GM12891 (cell line): ENCODE measurements at regions not wholly inside any gene's neighbourhood (a gene's known extent, or its start where the extent isn't known, plus 50 kb on each side); places are given as distances from the start of the nearest gene placed in this dataset.

Experiments used
- DNase-seq: peaks from one replicate; pipeline ENCODE4 v3.0.0; 2011; ENCODE audit warnings: low spot score; ENCODE audit not compliant: insufficient read length
- FAIRE-seq: peaks from 2 replicates; lab custom pipeline; 2011; peaks lifted over from hg19 to GRCh38; lab: Jason Lieb, UNC
- PAX5 ChIP-seq: IDR thresholded peaks from 2 replicates; pipeline ENCODE4 v1.6.1; 2011; ENCODE audit warnings: low read length, moderate library complexity, mild to moderate bottlenecking; ENCODE audit not compliant: insufficient read depth, severe bottlenecking
- POLR2A ChIP-seq: IDR thresholded peaks from 2 replicates; pipeline ENCODE4 v1.6.1; 2011; ENCODE audit warnings: low read depth, low read length, control low read depth
- POLR2AphosphoS5 ChIP-seq: IDR thresholded peaks from 2 replicates; pipeline ENCODE4 v1.6.1; 2011; ENCODE audit warnings: low read depth, low read length, control low read depth
- POU2F2 ChIP-seq: IDR thresholded peaks from 2 replicates; pipeline ENCODE4 v1.6.1; 2011; ENCODE audit warnings: low read depth, mild to moderate bottlenecking, control low read depth, low read length, moderate library complexity
- SPI1 ChIP-seq: IDR thresholded peaks from 2 replicates; pipeline ENCODE4 v1.6.1; 2011; ENCODE audit warnings: low read depth, low read length, control low read depth
- TAF1 ChIP-seq: IDR thresholded peaks from 2 replicates; pipeline ENCODE4 v1.6.1; 2011; ENCODE audit warnings: low read depth, low read length, control low read depth

GRCh38 chr5:4221048-4221447 is 625.4 kb downstream of the IRX1 start:
- TF ChIP-seq PAX5: no peak
- no peak for TF ChIP-seq TAF1
- no peak for FAIRE-seq
- no peak for DNase-seq

GRCh38 chr5:4222147-4222546 is 626.5 kb downstream of the IRX1 start:
- no peak for TF ChIP-seq POU2F2
- TF ChIP-seq POLR2AphosphoS5: no peak
- no peak for TF ChIP-seq SPI1
- TF ChIP-seq TAF1: no peak
- TF ChIP-seq PAX5: no peak
- no peak for TF ChIP-seq POLR2A
- DNase-seq (no peak), FAIRE-seq (no peak)

DNA sequence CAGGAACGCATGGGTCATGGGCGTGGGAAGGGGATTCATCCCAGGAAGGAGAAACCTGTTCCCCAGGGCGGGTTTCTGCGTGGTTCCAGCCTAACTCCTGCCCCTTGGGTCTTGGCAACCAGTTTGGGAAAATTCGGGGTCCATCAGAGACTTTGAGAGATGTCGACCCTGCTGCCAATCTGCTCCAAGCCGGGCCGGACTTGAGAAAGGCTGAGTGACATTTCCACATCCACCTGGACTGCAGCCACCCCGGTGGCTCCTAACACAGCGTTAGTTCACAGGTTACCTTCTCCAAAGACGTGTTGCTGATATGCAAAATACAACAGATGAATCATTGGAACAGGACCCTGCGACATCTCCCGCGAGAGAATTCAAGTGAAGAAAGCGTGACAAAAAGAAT is 627.2 kb downstream of the IRX1 start:
- TF ChIP-seq TAF1 (no peak), SPI1 (no peak), POLR2AphosphoS5 (no peak), POU2F2 (no peak), POLR2A (no peak), PAX5 (no peak)
- no peak for DNase-seq
- no peak for FAIRE-seq

- TF ChIP-seq PAX5 (no peak), POLR2AphosphoS5 (no peak), POU2F2 (no peak), POLR2A (no peak), SPI1 (no peak), TAF1 (no peak)
- no peak for DNase-seq
- FAIRE-seq: no peak
Observed at GRCh38 chr5:4225741-4226140, 630.1 kb downstream of the IRX1 start.

- no peak for FAIRE-seq
Observed at GRCh38 chr5:4226565-4226964, 630.9 kb downstream of the IRX1 start.

DNA sequence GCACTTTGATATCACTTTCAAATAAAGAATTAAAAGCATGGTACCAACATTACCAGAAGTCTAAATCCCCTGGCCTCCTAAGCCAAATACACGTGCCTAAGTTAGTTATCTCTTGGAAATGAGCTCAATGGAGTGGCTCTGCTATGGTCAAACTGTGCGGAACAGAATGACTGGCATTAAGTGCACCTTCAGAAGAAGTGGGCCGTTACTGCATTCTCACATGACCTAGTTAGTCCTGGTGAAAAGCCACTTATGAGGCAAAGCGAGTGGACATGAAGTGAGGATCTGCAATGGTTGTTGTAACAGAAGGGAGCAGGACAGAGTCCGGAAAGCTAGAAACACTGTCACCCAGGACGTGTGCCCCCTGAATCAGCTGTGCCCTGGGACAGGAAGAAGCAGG is 633.1 kb downstream of the IRX1 start:
- DNase-seq: no peak
- TF ChIP-seq POLR2AphosphoS5 (no peak), PAX5 (no peak), SPI1 (no peak), POU2F2 (no peak), POLR2A (no peak), TAF1 (no peak)
- no peak for FAIRE-seq

More at GRCh38 chr5:4226565-4226964, 630.9 kb downstream of the IRX1 start:
- TF ChIP-seq TAF1: no peak
- DNase-seq: no peak

DNA sequence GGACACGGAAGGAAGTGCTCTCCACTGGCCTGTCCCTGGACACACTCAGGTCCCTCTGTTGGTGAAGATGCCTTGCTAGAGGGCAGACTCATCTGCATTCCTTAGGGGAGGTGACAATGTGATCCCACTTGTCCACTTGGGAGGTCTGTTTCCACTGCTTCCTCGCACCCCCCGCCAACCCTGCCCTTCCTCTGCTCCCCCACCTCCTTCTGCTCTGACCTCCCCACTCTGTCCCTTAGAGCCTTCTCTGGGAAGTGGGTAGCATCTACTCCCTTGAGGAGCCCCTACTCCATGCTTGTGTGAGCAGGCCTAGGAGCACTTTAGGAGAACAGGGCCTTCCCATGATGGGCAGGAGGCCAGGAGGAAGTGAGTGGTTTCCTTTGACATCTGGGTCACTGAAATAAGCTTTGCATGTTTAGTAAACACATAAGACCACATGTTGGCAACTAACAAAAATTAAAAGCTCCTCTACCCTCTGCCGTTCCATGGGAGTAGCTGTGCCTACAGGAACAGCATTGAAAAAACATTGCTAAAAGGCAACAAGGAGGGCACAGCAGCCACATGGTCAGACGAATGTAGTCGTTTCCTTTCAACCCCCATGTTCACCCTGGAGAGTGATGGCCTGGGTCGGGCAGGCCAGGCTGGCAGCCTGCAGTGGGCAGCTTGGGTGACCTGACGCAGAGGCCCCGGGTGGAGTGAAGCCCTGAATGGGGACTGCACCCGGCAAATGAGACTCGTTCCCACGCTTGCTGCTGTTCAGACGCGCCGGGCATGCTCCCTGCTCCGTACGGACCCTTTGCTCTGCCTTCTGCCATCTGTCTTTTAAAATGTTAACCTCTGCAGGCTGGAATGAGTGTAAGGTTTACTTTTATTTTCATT is 634.0 kb downstream of the IRX1 start:
- DNase-seq: no peak
- no peak for FAIRE-seq
- no peak for TF ChIP-seq POLR2A

- FAIRE-seq (no peak), DNase-seq (no peak)
- TF ChIP-seq POU2F2 (no peak), TAF1 (no peak)
Observed at GRCh38 chr5:4230471-4230785, 634.8 kb downstream of the IRX1 start.

DNA sequence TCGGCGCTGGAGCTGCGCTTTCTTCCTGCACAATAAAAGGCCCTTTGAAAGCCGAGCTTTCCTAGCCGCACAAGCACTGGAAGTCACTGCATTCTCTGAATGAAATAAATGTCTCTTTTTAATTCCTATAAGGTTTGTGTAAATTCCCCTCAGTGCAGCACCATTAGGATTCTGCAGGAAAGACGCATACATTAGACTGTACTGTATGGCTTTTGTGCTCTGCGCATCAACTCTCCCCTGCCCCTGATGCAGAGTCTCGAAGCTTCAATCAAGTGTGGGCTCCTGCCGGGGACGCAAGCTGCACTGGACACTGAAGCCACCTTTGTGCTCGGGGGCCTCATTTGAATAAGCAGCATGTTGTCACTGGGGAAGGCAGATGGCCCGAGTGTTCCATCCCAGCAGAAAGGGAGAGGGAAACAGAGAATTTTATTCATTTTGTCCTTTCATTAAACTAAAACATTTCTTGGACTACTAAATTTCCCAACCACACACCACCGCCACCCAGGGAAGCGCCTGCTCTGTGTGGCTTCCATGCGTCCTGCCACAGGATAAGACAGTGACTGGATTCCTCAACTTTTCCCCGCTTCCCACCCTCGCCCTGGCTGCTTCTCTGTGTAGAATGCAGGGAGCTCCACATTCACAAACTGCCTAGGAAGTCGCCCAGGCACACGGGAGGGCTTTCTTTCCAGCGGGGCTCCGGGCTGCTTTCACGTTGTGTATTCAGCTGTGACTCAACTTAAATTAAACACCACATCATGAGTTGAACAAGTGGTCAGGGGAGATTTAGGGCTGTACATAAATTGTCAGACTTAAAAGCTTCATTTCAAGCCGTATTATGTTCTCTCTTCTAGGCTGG is 635.4 kb downstream of the IRX1 start:
- no peak for FAIRE-seq
- DNase-seq: no peak
- TF ChIP-seq TAF1 (no peak), PAX5 (no peak), SPI1 (no peak), POU2F2 (no peak)

DNA sequence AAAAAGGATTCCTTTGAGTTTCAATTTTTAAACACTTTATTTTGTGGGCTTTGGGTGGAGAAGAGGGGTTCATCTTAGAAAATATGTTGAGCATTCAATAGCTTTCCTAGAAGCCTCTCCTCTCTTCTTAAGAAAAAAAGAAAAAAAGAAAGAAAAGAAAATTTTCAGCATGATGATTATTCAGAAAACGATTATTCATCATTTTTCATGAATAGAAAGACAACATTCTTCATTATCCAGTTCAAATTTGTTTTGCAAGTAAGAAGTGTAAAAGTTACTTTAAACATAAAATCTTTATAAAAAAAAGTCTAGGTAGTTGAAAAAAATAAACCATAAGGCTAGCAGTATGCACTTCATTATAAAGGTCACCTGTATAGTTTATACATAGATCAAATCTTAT is 636.5 kb downstream of the IRX1 start:
- DNase-seq (no peak), FAIRE-seq (no peak)
- TF ChIP-seq POLR2A (no peak), TAF1 (no peak), POU2F2 (no peak), POLR2AphosphoS5 (no peak), PAX5 (no peak)
